HEK293 (cell line): ENCODE measurements at regions not wholly inside any gene's neighbourhood (a gene's known extent, or its start where the extent isn't known, plus 50 kb on each side); places are given as distances from the start of the nearest gene placed in this dataset.

Source experiments
- CTCF ChIA-PET: fragments of 350-600 bp; formaldehyde crosslinking; extraction: SDS; loops from one replicate; lab custom pipeline; 2021; ENCODE audit warnings: antibody characterized with exemption; lab: Yijun Ruan, JAX
- POLR2A ChIA-PET: fragments of 300-600 bp; formaldehyde crosslinking; extraction: SDS; loops from one replicate; lab custom pipeline; 2020; ENCODE audit warnings: antibody characterized with exemption, inconsistent platforms; lab: Yijun Ruan, JAX
- H3K27ac ChIP-seq: fragments of 200-500 bp; sonication (Bioruptor generic); 2 replicates; pipeline ENCODE4 v1.5.1; 2014; ENCODE audit warnings: low read depth, low read length, control low read depth, inconsistent platforms; ENCODE audit errors: extremely low read depth
- H3K36me3 ChIP-seq, 2 experiments: fragments of 200-500 bp in 1 of 2; sonication (Bioruptor generic) in 1 of 2; 1 replicate in 1 of 2; 2 replicates in 1 of 2; pipeline ENCODE4 v1.5.1; 2014 to 2017; ENCODE audit warnings: inconsistent platforms in 2 of 2, low read length in 2 of 2; ENCODE audit not compliant: control insufficient read depth in 2 of 2, insufficient read depth in 1 of 2
- H3K4me1 ChIP-seq: fragments of 200-500 bp; sonication (Bioruptor generic); 2 replicates; pipeline ENCODE4 v1.5.1; 2014; ENCODE audit warnings: mild to moderate bottlenecking, low read length, inconsistent platforms; ENCODE audit not compliant: control insufficient read depth, insufficient read depth
- H3K4me3 ChIP-seq: 2 replicates; pipeline ENCODE4 v1.5.1; 2011; ENCODE audit warnings: low read depth, mild to moderate bottlenecking, control low read depth, low read length, moderate library complexity
- H3K9me3 ChIP-seq: fragments of 200-500 bp; sonication (Bioruptor generic); 2 replicates; pipeline ENCODE4 v1.5.1; 2014; ENCODE audit warnings: low read depth, low read length, inconsistent platforms; ENCODE audit not compliant: control insufficient read depth, insufficient read depth
- GLI2 ChIP-seq: fragments of 450-650 bp; formaldehyde crosslinking; IDR thresholded peaks from 2 replicates; pipeline ENCODE4; 2017; ENCODE audit warnings: missing biosample characterization, missing genetic modification characterization, low read depth, borderline replicate concordance
- GLIS1 ChIP-seq: fragments of 450-650 bp; formaldehyde crosslinking; IDR thresholded peaks from 2 replicates; pipeline ENCODE4 v1.5.1; 2016; ENCODE audit warnings: missing biosample characterization, missing genetic modification characterization
- KLF1 ChIP-seq: fragments of 450-650 bp; formaldehyde crosslinking; IDR thresholded peaks from 2 replicates; pipeline ENCODE4 v1.5.1; 2016; ENCODE audit warnings: missing biosample characterization, missing genetic modification characterization
- KLF8 ChIP-seq: fragments of 450-650 bp; formaldehyde crosslinking; IDR thresholded peaks from 2 replicates; pipeline ENCODE4 v1.5.1; 2016; ENCODE audit warnings: missing biosample characterization, missing genetic modification characterization
- PRDM1 ChIP-seq: fragments of 450-650 bp; formaldehyde crosslinking; IDR thresholded peaks from 2 replicates; pipeline ENCODE4; 2016; ENCODE audit warnings: missing biosample characterization, missing genetic modification characterization
- REPIN1 ChIP-seq: fragments of 450-650 bp; formaldehyde crosslinking; IDR thresholded peaks from 2 replicates; pipeline ENCODE4 v1.5.1; 2017; ENCODE audit warnings: missing biosample characterization, missing genetic modification characterization, low read depth
- SETDB1 ChIP-seq: IDR thresholded peaks from one replicate; pipeline ENCODE4 v1.6.1; 2017; ENCODE audit warnings: mild to moderate bottlenecking, low read length, moderate library complexity, mixed read lengths; ENCODE audit not compliant: insufficient read length
- TRIM28 ChIP-seq: IDR thresholded peaks from 2 replicates; pipeline ENCODE4 v1.6.1; 2011; ENCODE audit warnings: low read length, control low read depth, borderline replicate concordance
- ZFP3 ChIP-seq: fragments of 450-650 bp; formaldehyde crosslinking; IDR thresholded peaks from 2 replicates; pipeline ENCODE4 v1.5.1; 2016; ENCODE audit warnings: low read depth, missing biosample characterization, missing genetic modification characterization
- ZFP37 ChIP-seq: fragments of 450-650 bp; formaldehyde crosslinking; IDR thresholded peaks from 2 replicates; pipeline ENCODE4 v1.5.1; 2016; ENCODE audit warnings: missing biosample characterization, missing genetic modification characterization
- ZFP69B ChIP-seq: fragments of 450-650 bp; formaldehyde crosslinking; IDR thresholded peaks from 2 replicates; pipeline ENCODE4 v1.5.1; 2016; ENCODE audit warnings: missing biosample characterization, missing genetic modification characterization
- ZIC2 ChIP-seq: fragments of 450-650 bp; formaldehyde crosslinking; IDR thresholded peaks from 2 replicates; pipeline ENCODE4 v1.5.1; 2016; ENCODE audit warnings: missing biosample characterization, missing genetic modification characterization
- ZNF16 ChIP-seq: fragments of 450-650 bp; formaldehyde crosslinking; IDR thresholded peaks from 2 replicates; pipeline ENCODE4 v1.5.1; 2016; ENCODE audit warnings: low read depth, missing biosample characterization, missing genetic modification characterization
- ZNF366 ChIP-seq: fragments of 450-650 bp; formaldehyde crosslinking; conservative IDR thresholded peaks from 2 replicates; pipeline ENCODE4 v1.5.1; 2016; ENCODE audit warnings: missing biosample characterization, missing genetic modification characterization
- ZNF37A ChIP-seq: fragments of 450-650 bp; IDR thresholded peaks from 2 replicates; pipeline ENCODE4 v1.5.1; 2018; ENCODE audit warnings: missing biosample characterization, missing genetic modification characterization
- ZNF423 ChIP-seq: fragments of 450-650 bp; formaldehyde crosslinking; IDR thresholded peaks from 2 replicates; pipeline ENCODE4 v1.5.1; 2016; ENCODE audit warnings: missing biosample characterization, missing genetic modification characterization
- ZNF501 ChIP-seq: fragments of 450-650 bp; formaldehyde crosslinking; IDR thresholded peaks from 2 replicates; pipeline ENCODE4 v1.5.1; 2016; ENCODE audit warnings: missing biosample characterization, missing genetic modification characterization
- ZNF529 ChIP-seq: fragments of 450-650 bp; formaldehyde crosslinking; IDR thresholded peaks from 2 replicates; pipeline ENCODE4 v1.5.1; 2017; ENCODE audit warnings: missing genetic modification characterization, missing biosample characterization; ENCODE audit not compliant: insufficient replicate concordance
- ZNF560 ChIP-seq: fragments of 450-650 bp; formaldehyde crosslinking; IDR thresholded peaks from 2 replicates; pipeline ENCODE4 v1.5.1; 2017; ENCODE audit warnings: missing biosample characterization, missing genetic modification characterization, borderline replicate concordance
- ZNF776 ChIP-seq: fragments of 450-650 bp; formaldehyde crosslinking; IDR thresholded peaks from 2 replicates; pipeline ENCODE4 v1.5.0; 2017; ENCODE audit warnings: missing biosample characterization, missing genetic modification characterization, borderline replicate concordance
- ZSCAN23 ChIP-seq: fragments of 450-650 bp; formaldehyde crosslinking; IDR thresholded peaks from 2 replicates; pipeline ENCODE4 v1.5.1; 2016; ENCODE audit warnings: missing biosample characterization, missing genetic modification characterization
- TF ChIP-seq, protein P1 (sequence below): fragments of 450-650 bp; formaldehyde crosslinking; IDR thresholded peaks from 2 replicates; pipeline ENCODE4 v1.5.1; 2016; ENCODE audit warnings: missing biosample characterization, missing genetic modification characterization
- TF ChIP-seq, protein P2 (sequence below): fragments of 450-650 bp; formaldehyde crosslinking; IDR thresholded peaks from 2 replicates; pipeline ENCODE4 v1.5.0; 2017; ENCODE audit warnings: missing biosample characterization, missing genetic modification characterization, borderline replicate concordance

DNA sequence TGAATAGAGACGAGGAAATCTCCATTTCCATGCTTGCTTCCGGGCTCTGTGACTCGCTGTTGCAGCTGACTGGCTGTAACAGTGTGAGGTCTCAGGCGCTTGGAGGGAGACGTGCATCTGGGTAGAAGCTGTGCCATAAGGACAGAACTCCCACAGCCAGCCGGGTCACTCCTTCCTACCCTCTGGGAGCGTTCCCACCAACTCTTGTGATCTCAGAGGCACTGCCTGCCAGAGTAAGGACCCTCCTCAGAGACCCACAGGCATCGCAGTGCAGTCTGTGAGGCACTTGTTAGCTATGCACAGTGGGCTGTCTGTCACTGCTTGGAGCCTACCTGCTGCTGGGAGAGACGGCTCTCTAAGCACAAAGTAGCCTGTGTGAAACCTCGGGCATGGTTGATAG lies 203.4 kb upstream of the SEMA6A start:
- Histone ChIP-seq H3K36me3 (no peaks in the 10 kb centered on the region), H3K4me1 (no peaks in the 10 kb centered on the region), H3K4me3 (no peak overlapping the region), H3K9me3 (no peaks in the 10 kb centered on the region), H3K27ac (no peak overlapping the region)
- TF ChIP-seq ZIC2 (tag by site-specific recombination), result peak; percentile 72
- TF ChIP-seq GLIS1 (tag by site-specific recombination), result 0 out of 2 replicates have a peak, but pooled peaks have one; percentile 22
- no peak for TF ChIP-seq GLI2 (tag by site-specific recombination)
- TF ChIP-seq KLF8 (tag by site-specific recombination), result no peak
- ChIA-PET CTCF (interaction anchor here (0.6 kb wide), 1 partner anchor 12 kb away, joined by 3 read pairs; no protein-coding TSS in a partner anchor), POLR2A (no interaction called here)

DNA sequence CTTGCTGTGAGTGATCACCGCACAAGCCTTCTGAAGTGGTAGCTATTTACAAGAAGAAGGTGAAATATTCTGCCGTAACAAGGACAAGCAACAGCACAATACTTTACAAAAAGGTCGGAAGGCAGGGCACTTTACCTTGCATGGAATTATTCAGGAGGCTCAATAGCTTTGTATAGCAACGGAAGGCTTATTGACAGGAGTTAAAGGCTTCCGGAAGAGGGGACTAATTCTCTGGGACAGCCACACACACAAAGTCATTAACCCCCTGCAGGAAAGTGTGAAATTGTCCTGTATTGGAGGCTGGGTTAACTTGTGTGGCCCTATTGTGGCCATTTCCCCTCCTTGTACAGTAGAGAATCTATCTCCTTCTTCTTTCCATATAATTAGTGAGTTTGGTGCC lies 199.3 kb upstream of the SEMA6A start:
- Histone ChIP-seq H3K4me1 (peaks cover 4% of the 10 kb centered on the region; the same call in 1 of the 2 replicates), H3K4me3 (no peak overlapping the region), H3K27ac (no peak overlapping the region), H3K36me3 (no peaks in the 10 kb centered on the region), H3K9me3 (no peaks in the 10 kb centered on the region)
- TF ChIP-seq ZNF366 (tag by site-specific recombination) (no peak), ZNF16 (tag by site-specific recombination) (no peak), KLF1 (tag by site-specific recombination) (no peak), ZNF501 (tag by site-specific recombination) (no peak), PRDM1 (tag by site-specific recombination) (no peak), ZNF776 (tag by site-specific recombination) (no peak), ZNF423 (no peak)
- CTCF ChIA-PET, result interaction anchor here (0.7 to 1.0 kb wide), 2 partner anchors 34 to 365 kb away, joined by 3 to 6 read pairs; no protein-coding TSS in a partner anchor
- POLR2A ChIA-PET, result no interaction called here

DNA sequence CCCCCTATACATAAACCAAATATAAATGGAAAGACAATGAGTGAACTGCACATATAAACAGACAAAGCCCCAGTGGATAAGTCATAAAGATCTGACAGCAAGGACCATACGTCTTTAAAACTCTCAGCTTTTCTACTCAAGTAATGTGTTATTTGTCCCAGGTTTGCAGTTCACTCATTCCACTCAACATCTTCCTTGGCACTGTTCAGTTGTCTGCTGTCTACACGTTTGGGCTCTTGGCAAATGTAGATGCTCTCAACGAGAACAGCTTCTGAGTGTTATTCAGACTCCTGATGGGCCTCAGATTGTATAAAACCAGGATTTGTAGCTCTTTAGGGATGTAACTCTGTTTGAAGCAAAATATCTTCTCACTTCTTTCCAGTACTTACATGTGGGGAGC lies 198.2 kb upstream of the SEMA6A start:
- no peak overlapping the region for H3K27ac ChIP-seq
- peaks cover 4% of the 10 kb centered on the region; the same call in 1 of the 2 replicates for H3K4me1 ChIP-seq
- POLR2A ChIA-PET, result no interaction called here

DNA sequence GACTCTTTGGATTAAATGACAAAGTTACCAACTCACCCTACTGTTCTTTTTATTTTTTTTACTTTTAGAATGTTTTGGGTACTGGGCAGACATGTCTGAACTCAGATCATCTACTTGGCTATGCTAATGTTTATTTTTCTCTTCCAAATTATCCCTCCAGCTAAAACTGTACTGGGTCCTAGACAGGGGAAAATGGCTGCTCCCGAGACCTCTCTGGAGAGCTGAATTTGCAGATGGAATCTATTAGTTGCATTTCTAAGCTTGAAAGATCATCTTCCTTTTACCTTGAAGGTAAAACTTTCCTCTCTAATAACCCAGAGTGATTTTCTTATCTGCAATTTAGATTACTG lies 197.5 kb upstream of the SEMA6A start:
- TF ChIP-seq REPIN1 (tag by site-specific recombination), result no peak
- TF ChIP-seq ZNF560 (tag by site-specific recombination), result no peak
- TF ChIP-seq, protein P1, sequence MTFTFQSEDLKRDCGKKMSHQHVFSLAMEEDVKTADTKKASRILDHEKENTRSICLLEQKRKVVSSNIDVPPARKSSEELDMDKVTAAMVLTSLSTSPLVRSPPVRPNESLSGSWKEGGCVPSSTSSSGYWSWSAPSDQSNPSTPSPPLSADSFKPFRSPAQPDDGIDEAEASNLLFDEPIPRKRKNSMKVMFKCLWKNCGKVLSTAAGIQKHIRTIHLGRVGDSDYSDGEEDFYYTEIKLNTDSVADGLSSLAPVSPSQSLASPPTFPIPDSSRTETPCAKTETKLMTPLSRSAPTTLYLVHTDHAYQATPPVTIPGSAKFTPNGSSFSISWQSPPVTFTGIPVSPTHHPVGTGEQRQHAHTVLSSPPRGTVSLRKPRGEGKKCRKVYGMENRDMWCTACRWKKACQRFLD, result no peak
- no peak for TF ChIP-seq ZFP3 (tag by site-specific recombination)
- TF ChIP-seq ZFP69B, result no peak
- TF ChIP-seq ZSCAN23 (tag by site-specific recombination), result no peak
- no peak for TF ChIP-seq GLIS1 (tag by site-specific recombination)
- H3K4me1 ChIP-seq, result peaks cover 4% of the 10 kb centered on the region; the same call in 1 of the 2 replicates
- ChIA-PET CTCF (no interaction called here), POLR2A (no interaction called here)
- H3K4me3 ChIP-seq, result no peak overlapping the region
- H3K9me3 ChIP-seq, result no peaks in the 10 kb centered on the region
- no peak overlapping the region for H3K27ac ChIP-seq
- H3K36me3 ChIP-seq, result no peaks in the 10 kb centered on the region

More for the DNA sequence above, 198.2 kb upstream of the SEMA6A start:
- CTCF ChIA-PET, result no interaction called here
- Histone ChIP-seq H3K4me3 (no peak overlapping the region), H3K36me3 (no peaks in the 10 kb centered on the region), H3K9me3 (no peaks in the 10 kb centered on the region)
- TF ChIP-seq ZFP37 (tag by site-specific recombination), result no peak
- no peak for TF ChIP-seq ZNF37A (tag by site-specific recombination)
- TF ChIP-seq TRIM28, result 0 out of 2 replicates have a peak, but pooled peaks have one; percentile 36
- TF ChIP-seq, protein P2, sequence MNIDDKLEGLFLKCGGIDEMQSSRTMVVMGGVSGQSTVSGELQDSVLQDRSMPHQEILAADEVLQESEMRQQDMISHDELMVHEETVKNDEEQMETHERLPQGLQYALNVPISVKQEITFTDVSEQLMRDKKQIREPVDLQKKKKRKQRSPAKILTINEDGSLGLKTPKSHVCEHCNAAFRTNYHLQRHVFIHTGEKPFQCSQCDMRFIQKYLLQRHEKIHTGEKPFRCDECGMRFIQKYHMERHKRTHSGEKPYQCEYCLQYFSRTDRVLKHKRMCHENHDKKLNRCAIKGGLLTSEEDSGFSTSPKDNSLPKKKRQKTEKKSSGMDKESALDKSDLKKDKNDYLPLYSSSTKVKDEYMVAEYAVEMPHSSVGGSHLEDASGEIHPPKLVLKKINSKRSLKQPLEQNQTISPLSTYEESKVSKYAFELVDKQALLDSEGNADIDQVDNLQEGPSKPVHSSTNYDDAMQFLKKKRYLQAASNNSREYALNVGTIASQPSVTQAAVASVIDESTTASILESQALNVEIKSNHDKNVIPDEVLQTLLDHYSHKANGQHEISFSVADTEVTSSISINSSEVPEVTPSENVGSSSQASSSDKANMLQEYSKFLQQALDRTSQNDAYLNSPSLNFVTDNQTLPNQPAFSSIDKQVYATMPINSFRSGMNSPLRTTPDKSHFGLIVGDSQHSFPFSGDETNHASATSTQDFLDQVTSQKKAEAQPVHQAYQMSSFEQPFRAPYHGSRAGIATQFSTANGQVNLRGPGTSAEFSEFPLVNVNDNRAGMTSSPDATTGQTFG (tag by site-specific recombination), result no peak
- TF ChIP-seq ZNF529 (tag by site-specific recombination), result no peak
- no peak for TF ChIP-seq SETDB1
